ENCODE measurements at regions not wholly inside any gene's neighbourhood (a gene's known extent, or its start where the extent isn't known, plus 50 kb on each side); places are given as distances from the start of the nearest gene placed in this dataset.
A peak's percentile ranks its signal among the peaks of the same experiment; 100 is the strongest.

DNA sequence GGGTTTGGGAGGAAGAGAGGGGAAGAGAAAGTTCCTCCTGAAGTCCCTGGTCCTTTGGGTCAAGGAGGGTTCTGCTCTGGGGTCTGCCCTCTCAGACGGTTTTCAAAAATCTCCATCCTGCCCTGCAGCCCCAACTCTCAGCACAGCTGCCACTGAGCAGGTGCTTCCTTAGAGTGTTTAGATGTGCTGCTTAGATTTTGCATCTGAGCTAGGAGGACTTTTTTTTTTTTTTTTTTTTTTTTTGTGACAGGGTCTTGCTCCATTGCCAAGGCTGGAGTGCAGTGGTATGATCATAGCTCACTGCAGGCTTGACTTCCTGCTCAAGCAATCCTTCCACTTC lies 324.9 kb upstream of the POU3F1 start:
- no peak for DNase-seq
- H3K9me3 Mint-ChIP-seq = peaks cover 30 to 34% of the 10 kb centered on the region in 2 experiments
- H4K20me1 ChIP-seq (ENCODE audit: control insufficient read depth, insufficient read depth, insufficient read length) = no peaks in the 10 kb centered on the region
- H3K4me3 Mint-ChIP-seq = peak overlapping the region in 1 of 2 experiments; percentile 41; a peak in 2 of 5 replicates
- no peak overlapping the region for H4K5ac ChIP-seq (ENCODE audit: insufficient read length, low read depth, low read length)
- no peak overlapping the region for H2BK20ac ChIP-seq (ENCODE audit: low read depth, low read length, poor library complexity, severe bottlenecking)
- peak overlapping the region; percentile 16 for H3K27ac ChIP-seq (ENCODE audit: insufficient read length, low read depth, low read length)
- H2AFZ ChIP-seq (ENCODE audit: low read length) = no peak overlapping the region
- peaks cover 38 to 41% of the 10 kb centered on the region in 2 experiments for H3K4me1 Mint-ChIP-seq
- no peak overlapping the region for H3K18ac ChIP-seq (ENCODE audit: insufficient read length, low read depth, low read length)
- no peaks in the 10 kb centered on the region for H3K23me2 ChIP-seq (ENCODE audit: insufficient read length, low read depth, low read length, poor library complexity, severe bottlenecking)
- TF ChIP-seq, protein P1, sequence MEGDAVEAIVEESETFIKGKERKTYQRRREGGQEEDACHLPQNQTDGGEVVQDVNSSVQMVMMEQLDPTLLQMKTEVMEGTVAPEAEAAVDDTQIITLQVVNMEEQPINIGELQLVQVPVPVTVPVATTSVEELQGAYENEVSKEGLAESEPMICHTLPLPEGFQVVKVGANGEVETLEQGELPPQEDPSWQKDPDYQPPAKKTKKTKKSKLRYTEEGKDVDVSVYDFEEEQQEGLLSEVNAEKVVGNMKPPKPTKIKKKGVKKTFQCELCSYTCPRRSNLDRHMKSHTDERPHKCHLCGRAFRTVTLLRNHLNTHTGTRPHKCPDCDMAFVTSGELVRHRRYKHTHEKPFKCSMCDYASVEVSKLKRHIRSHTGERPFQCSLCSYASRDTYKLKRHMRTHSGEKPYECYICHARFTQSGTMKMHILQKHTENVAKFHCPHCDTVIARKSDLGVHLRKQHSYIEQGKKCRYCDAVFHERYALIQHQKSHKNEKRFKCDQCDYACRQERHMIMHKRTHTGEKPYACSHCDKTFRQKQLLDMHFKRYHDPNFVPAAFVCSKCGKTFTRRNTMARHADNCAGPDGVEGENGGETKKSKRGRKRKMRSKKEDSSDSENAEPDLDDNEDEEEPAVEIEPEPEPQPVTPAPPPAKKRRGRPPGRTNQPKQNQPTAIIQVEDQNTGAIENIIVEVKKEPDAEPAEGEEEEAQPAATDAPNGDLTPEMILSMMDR (conservative IDR thresholded peaks at IDR 0.05) = no peak
- H2AK5ac ChIP-seq (ENCODE audit: insufficient read length, low read length) = no peak overlapping the region
- H3K79me2 ChIP-seq (ENCODE audit: insufficient read depth, low read length) = no peaks in the 10 kb centered on the region
- no peak overlapping the region for H2BK15ac ChIP-seq (ENCODE audit: low read depth, low read length)
- H3K27me3 ChIP-seq (ENCODE audit: insufficient read depth, low read length) = no peaks in the 10 kb centered on the region
- peaks cover 28 to 33% (median 30%) of the 10 kb centered on the region in 3 experiments for H3K36me3 Mint-ChIP-seq (ENCODE audit: insufficient read depth in 1 of 3, low read depth in 3 of 3)
- no peak overlapping the region for H3T11ph ChIP-seq (ENCODE audit: low read length)
- H3K79me1 ChIP-seq (ENCODE audit: insufficient read depth, low read depth, low read length, poor library complexity, severe bottlenecking) = no peaks in the 10 kb centered on the region
- H3K56ac ChIP-seq (ENCODE audit: insufficient read length, low read depth, low read length) = no peak overlapping the region
- H4K91ac ChIP-seq (ENCODE audit: insufficient read length, low read depth, low read length) = no peak overlapping the region
- no peak overlapping the region for H3K14ac ChIP-seq (ENCODE audit: insufficient read depth, low read length)
- H3K27ac Mint-ChIP-seq = peak overlapping the region; percentile 82 to 98 (median 95); a peak in 6 of 7 replicates
- peaks cover 2% of the 10 kb centered on the region; the same call in 1 of the 2 replicates for H3K4me1 ChIP-seq (ENCODE audit: insufficient read depth, low read length)
- no peak overlapping the region for H3K23ac ChIP-seq (ENCODE audit: insufficient read length, low read depth, low read length)
- H2BK12ac ChIP-seq (ENCODE audit: insufficient read length, low read depth, low read length) = no peak overlapping the region
- no peak overlapping the region for H2BK5ac ChIP-seq (ENCODE audit: insufficient read length, low read length)
- no peak overlapping the region for H3K9ac ChIP-seq (ENCODE audit: extremely low read depth, insufficient read length, low read length)
- no peak overlapping the region for H2BK120ac ChIP-seq (ENCODE audit: low read depth, low read length, poor library complexity, severe bottlenecking)
- no CpG with 5 or more reads among the region's 1 CpG for WGBS (ENCODE audit: extremely low coverage, insufficient read length, low lambda C conversion rate)
- H3K4me2 ChIP-seq (ENCODE audit: insufficient read depth, insufficient read length, low read length) = peak overlapping the region; percentile 10
- H3K4ac ChIP-seq (ENCODE audit: low read depth, low read length) = no peak overlapping the region
- peaks cover 13% of the 10 kb centered on the region for H3K9me3 ChIP-seq (ENCODE audit: control insufficient read depth, low read depth, low read length)
- peaks cover 1% of the 10 kb centered on the region for H3K27me3 Mint-ChIP-seq (ENCODE audit: low read depth)
- H4K8ac ChIP-seq (replicated peaks; ENCODE audit: insufficient read length, low read depth, low read length) = no peak overlapping the region

Measured in H9 (cell line).